GM19238 (cell line): ENCODE measurements at regions not wholly inside any gene's neighbourhood (a gene's known extent, or its start where the extent isn't known, plus 50 kb on each side); places are given as distances from the start of the nearest gene placed in this dataset.
"Not testable (repeated sequence)": the region's sequence is repeated elsewhere in the genome, so short reads cannot be mapped to it uniquely, and the experiment has no call there.

Experiments used
- DNase-seq: peaks from one replicate; pipeline ENCODE4 v3.0.0; 2011; ENCODE audit warnings: low spot score; ENCODE audit not compliant: insufficient read length

GRCh38 chr4:12118651-12119213 lies 690.0 kb upstream of the HS3ST1 start:
- DNase-seq: no peak

GRCh38 chr4:12116009-12116552 lies 687.4 kb upstream of the HS3ST1 start:
- no peak for DNase-seq

- no peak for DNase-seq
Measured at GRCh38 chr4:12110627-12111026, 681.9 kb upstream of the HS3ST1 start.

GRCh38 chr4:12109056-12109455 lies 680.4 kb upstream of the HS3ST1 start:
- not testable (repeated sequence) for DNase-seq

GRCh38 chr4:12105519-12105918 lies 676.8 kb upstream of the HS3ST1 start:
- no peak for DNase-seq

- DNase-seq: not testable (repeated sequence)
Measured at GRCh38 chr4:12089920-12090319, 661.2 kb upstream of the HS3ST1 start.

- DNase-seq: no peak
Measured at GRCh38 chr4:12084690-12085089, 656.0 kb upstream of the HS3ST1 start.

GRCh38 chr4:12071316-12071715 lies 642.6 kb upstream of the HS3ST1 start:
- no peak for DNase-seq

- no peak for DNase-seq
Measured at GRCh38 chr4:12053966-12054365, 625.3 kb upstream of the HS3ST1 start.

GRCh38 chr4:12053556-12053955 lies 624.9 kb upstream of the HS3ST1 start:
- DNase-seq: no peak

GRCh38 chr4:12050357-12050756 lies 621.7 kb upstream of the HS3ST1 start:
- DNase-seq: no peak

GRCh38 chr4:12042818-12043217 lies 614.1 kb upstream of the HS3ST1 start:
- DNase-seq: no peak

- no peak for DNase-seq
Measured at GRCh38 chr4:12041828-12042227, 613.1 kb upstream of the HS3ST1 start.

- no peak for DNase-seq
Measured at GRCh38 chr4:12036450-12036849, 607.8 kb upstream of the HS3ST1 start.

- DNase-seq: no peak
Measured at GRCh38 chr4:12028258-12028657, 599.6 kb upstream of the HS3ST1 start.

- DNase-seq: no peak
Measured at GRCh38 chr4:12022409-12022808, 593.7 kb upstream of the HS3ST1 start.

GRCh38 chr4:12016729-12017128 lies 588.0 kb upstream of the HS3ST1 start:
- no peak for DNase-seq

GRCh38 chr4:12005471-12005870 lies 576.8 kb upstream of the HS3ST1 start:
- no peak for DNase-seq

GRCh38 chr4:11996581-11996980 lies 567.9 kb upstream of the HS3ST1 start:
- not testable (repeated sequence) for DNase-seq

- no peak for DNase-seq
Measured at GRCh38 chr4:11976726-11977263, 548.1 kb upstream of the HS3ST1 start.

- no peak for DNase-seq
Measured at GRCh38 chr4:11973270-11973669, 544.6 kb upstream of the HS3ST1 start.

GRCh38 chr4:11970754-11971153 lies 542.1 kb upstream of the HS3ST1 start:
- DNase-seq: no peak

- DNase-seq: no peak
Measured at GRCh38 chr4:11966782-11967181, 538.1 kb upstream of the HS3ST1 start.
